ENCODE measurements at regions not wholly inside any gene's neighbourhood (a gene's known extent, or its start where the extent isn't known, plus 50 kb on each side); places are given as distances from the start of the nearest gene placed in this dataset.

DNA sequence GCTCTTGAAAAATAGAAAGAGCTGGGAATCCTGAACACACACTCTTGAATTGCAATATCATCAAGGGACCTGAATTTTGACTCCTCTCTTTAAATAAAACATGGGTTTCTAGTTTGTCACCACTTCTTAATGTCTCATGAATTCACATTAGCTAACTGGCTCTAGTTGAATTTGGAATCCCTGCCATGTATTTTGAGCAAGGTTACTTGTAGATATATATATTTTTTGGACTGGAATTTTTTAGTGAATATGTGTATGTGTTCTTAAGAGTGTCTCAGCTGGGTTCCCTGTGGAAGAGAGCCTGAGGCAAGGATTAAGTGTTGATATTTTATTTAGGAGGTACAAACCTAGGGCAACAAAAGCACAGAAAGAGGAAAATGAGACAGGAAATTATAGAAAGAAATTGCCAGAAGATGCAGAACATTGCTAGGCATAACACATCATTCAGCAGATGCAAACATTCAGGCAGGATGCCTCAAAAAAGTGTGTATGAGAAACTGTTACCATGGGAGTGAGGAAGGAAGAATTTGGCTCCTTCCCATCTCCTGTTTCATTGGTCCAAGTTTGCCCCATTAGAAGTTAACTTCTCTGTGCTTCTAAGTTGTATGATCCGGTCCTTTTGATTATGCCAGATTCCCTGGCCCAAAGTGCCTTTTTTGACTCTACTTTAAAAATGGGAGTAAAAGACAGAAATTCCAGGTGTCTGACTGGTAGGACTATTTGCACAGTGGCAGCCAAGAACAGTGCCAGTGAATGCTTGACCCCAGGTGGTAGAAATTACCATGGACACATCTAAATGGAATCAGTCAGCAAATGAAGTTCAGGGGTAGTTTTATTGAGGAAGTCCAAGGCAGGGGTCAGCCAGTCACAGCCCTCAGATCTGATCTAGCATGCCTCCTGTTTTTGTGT is 253.7 kb upstream of the TGFBR2 start:
- TF ChIP-seq EZH2 (IDR thresholded peaks at IDR 0.05; ENCODE audit: borderline replicate concordance, insufficient read depth, low read length, poor library complexity, severe bottlenecking) (no peak), REST (IDR thresholded peaks at IDR 0.05; ENCODE audit: borderline replicate concordance) (no peak), POLR2AphosphoS5 (IDR thresholded peaks at IDR 0.05) (no peak), EP300 (conservative IDR thresholded peaks at IDR 0.05; ENCODE audit: poor library complexity, severe bottlenecking) (no peak), MXI1 (conservative IDR thresholded peaks at IDR 0.05; ENCODE audit: poor library complexity, severe bottlenecking) (no peak), RAD21 (conservative IDR thresholded peaks at IDR 0.05) (no peak)
- TF ChIP-seq, protein P1, sequence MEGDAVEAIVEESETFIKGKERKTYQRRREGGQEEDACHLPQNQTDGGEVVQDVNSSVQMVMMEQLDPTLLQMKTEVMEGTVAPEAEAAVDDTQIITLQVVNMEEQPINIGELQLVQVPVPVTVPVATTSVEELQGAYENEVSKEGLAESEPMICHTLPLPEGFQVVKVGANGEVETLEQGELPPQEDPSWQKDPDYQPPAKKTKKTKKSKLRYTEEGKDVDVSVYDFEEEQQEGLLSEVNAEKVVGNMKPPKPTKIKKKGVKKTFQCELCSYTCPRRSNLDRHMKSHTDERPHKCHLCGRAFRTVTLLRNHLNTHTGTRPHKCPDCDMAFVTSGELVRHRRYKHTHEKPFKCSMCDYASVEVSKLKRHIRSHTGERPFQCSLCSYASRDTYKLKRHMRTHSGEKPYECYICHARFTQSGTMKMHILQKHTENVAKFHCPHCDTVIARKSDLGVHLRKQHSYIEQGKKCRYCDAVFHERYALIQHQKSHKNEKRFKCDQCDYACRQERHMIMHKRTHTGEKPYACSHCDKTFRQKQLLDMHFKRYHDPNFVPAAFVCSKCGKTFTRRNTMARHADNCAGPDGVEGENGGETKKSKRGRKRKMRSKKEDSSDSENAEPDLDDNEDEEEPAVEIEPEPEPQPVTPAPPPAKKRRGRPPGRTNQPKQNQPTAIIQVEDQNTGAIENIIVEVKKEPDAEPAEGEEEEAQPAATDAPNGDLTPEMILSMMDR (IDR thresholded peaks at IDR 0.05; ENCODE audit: poor library complexity, severe bottlenecking): no peak

Measured in neural cell (in vitro differentiated cells).